Sigmoid colon (tissue), 4 donors: ENCODE measurements at regions not wholly inside any gene's neighbourhood (a gene's known extent, or its start where the extent isn't known, plus 50 kb on each side); places are given as distances from the start of the nearest gene placed in this dataset.

Experiments used
- EP300 ChIP-seq, 4 donors: sonication (generic); formaldehyde crosslinking; IDR thresholded peaks; one replicate each; pipeline ENCODE4 v1.6.1; 2017; ENCODE audit warnings: antibody characterized with exemption in 4 of 4
- POLR2A ChIP-seq, 2 donors: fragments of 450-650 bp; IDR thresholded peaks; one replicate each; pipeline ENCODE4 v1.6.1; 2016; ENCODE audit warnings: antibody characterized with exemption in 2 of 2, mild to moderate bottlenecking in 2 of 2, moderate library complexity in 2 of 2
- POLR2AphosphoS5 ChIP-seq, 4 donors: sonication (generic); formaldehyde crosslinking; IDR thresholded peaks; one replicate each; pipeline ENCODE4 v1.6.1; 2017; ENCODE audit warnings: antibody characterized with exemption in 4 of 4
- TF ChIP-seq, protein P1 (sequence below), 4 experiments: fragments of 450-650 bp in 3 of 4; fragments of 200-600 bp in 1 of 4; IDR thresholded peaks; one replicate each; pipeline ENCODE4 v1.5.1; 2016 to 2019; ENCODE audit warnings: antibody characterized with exemption in 4 of 4, mild to moderate bottlenecking in 3 of 4, moderate library complexity in 2 of 4

DNA sequence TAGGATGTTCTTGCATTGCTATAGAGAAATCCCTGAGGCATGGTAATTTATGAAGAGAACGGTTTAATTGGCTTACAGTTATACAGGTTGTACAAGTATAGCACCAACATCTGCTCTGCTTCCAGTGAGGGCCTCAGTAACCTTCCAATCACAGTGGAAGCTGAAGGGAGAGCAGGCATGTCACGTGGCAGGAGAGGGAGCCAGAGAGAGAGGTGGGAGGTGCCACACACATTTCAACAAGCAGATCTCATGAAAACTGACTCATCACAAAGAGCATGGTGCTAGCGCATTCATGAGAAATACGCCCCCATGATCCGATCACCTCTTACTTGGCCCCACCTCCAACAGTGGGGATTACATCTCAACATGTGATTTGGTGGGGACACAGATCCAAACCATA, 871.2 kb downstream of the TFAP2A start:
- TF ChIP-seq, protein P1, sequence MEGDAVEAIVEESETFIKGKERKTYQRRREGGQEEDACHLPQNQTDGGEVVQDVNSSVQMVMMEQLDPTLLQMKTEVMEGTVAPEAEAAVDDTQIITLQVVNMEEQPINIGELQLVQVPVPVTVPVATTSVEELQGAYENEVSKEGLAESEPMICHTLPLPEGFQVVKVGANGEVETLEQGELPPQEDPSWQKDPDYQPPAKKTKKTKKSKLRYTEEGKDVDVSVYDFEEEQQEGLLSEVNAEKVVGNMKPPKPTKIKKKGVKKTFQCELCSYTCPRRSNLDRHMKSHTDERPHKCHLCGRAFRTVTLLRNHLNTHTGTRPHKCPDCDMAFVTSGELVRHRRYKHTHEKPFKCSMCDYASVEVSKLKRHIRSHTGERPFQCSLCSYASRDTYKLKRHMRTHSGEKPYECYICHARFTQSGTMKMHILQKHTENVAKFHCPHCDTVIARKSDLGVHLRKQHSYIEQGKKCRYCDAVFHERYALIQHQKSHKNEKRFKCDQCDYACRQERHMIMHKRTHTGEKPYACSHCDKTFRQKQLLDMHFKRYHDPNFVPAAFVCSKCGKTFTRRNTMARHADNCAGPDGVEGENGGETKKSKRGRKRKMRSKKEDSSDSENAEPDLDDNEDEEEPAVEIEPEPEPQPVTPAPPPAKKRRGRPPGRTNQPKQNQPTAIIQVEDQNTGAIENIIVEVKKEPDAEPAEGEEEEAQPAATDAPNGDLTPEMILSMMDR (IDR thresholded peaks at IDR 0.05) = no peak
- no peak for TF ChIP-seq POLR2AphosphoS5 (IDR thresholded peaks at IDR 0.05)
- no peak for TF ChIP-seq POLR2A (IDR thresholded peaks at IDR 0.05)
- no peak for TF ChIP-seq EP300 (IDR thresholded peaks at IDR 0.05)
